Fibroblast of the aortic adventitia (primary cell): ENCODE measurements at regions not wholly inside any gene's neighbourhood (a gene's known extent, or its start where the extent isn't known, plus 50 kb on each side); places are given as distances from the start of the nearest gene placed in this dataset.

Source experiments
- DNase-seq: peaks from one replicate; pipeline ENCODE4 v3.0.0-alpha.2; 2010; ENCODE audit warnings: low read depth
- H3K4me3 ChIP-seq: 2 replicates; pipeline ENCODE4 v1.5.1; 2011; ENCODE audit warnings: low read depth, mild to moderate bottlenecking, control low read depth, low read length, moderate library complexity
- CTCF ChIP-seq: IDR thresholded peaks from 2 replicates; pipeline ENCODE4 v1.5.1; 2011; ENCODE audit warnings: mild to moderate bottlenecking, low read length, control low read depth, inconsistent platforms; ENCODE audit not compliant: insufficient read depth

GRCh38 chr2:146108993-146109392 lies 1589.1 kb upstream of the ZEB2 start:
- no peak for TF ChIP-seq CTCF
- no peak overlapping the region for H3K4me3 ChIP-seq
- DNase-seq = no peak

GRCh38 chr2:146094185-146094584 lies 1574.3 kb upstream of the ZEB2 start:
- no peak overlapping the region for H3K4me3 ChIP-seq
- no peak for TF ChIP-seq CTCF
- no peak for DNase-seq

GRCh38 chr2:146081459-146081858 lies 1561.5 kb upstream of the ZEB2 start:
- DNase-seq = no peak
- H3K4me3 ChIP-seq = no peak overlapping the region
- no peak for TF ChIP-seq CTCF

- H3K4me3 ChIP-seq = no peak overlapping the region
- no peak for TF ChIP-seq CTCF
- DNase-seq = no peak
Observed at GRCh38 chr2:146080925-146081324, 1561.0 kb upstream of the ZEB2 start.

GRCh38 chr2:146079216-146079615 lies 1559.3 kb upstream of the ZEB2 start:
- no peak for DNase-seq
- H3K4me3 ChIP-seq = no peak overlapping the region

GRCh38 chr2:146077156-146077555 lies 1557.2 kb upstream of the ZEB2 start:
- H3K4me3 ChIP-seq = no peak overlapping the region
- DNase-seq = no peak
- no peak for TF ChIP-seq CTCF

More at GRCh38 chr2:146079216-146079615, 1559.3 kb upstream of the ZEB2 start:
- no peak for TF ChIP-seq CTCF

GRCh38 chr2:146068051-146068450 lies 1548.1 kb upstream of the ZEB2 start:
- TF ChIP-seq CTCF = no peak
- no peak overlapping the region for H3K4me3 ChIP-seq
- no peak for DNase-seq
